Heart left ventricle (tissue), 16 donors: ENCODE measurements at regions not wholly inside any gene's neighbourhood (a gene's known extent, or its start where the extent isn't known, plus 50 kb on each side); places are given as distances from the start of the nearest gene placed in this dataset.

Experiments
- ATAC-seq, 4 donors: fragments of 200-7000 bp; cut with Tn5 transposase; one replicate each; pipeline ENCODE4 v1.9.1; 2020 to 2022; ENCODE audit warnings: moderate library complexity in 4 of 4, mild to moderate bottlenecking in 3 of 4, moderate number of reproducible peaks in 1 of 4
- DNase-seq, 5 donors: peaks; one replicate each; pipeline ENCODE4 v3.0.0-alpha.2; 2020
- H3K27ac ChIP-seq, 12 donors: fragments of 200-600 bp; sonication (generic) in 4 of 12; one replicate each; pipeline versions ENCODE4 v1.5.0 to v1.8.0; 2016 to 2022; ENCODE audit warnings: mild to moderate bottlenecking in 2 of 12
- H3K27me3 ChIP-seq, 9 donors: fragments of 200-600 bp; sonication (generic) in 2 of 9; one replicate each; pipeline versions ENCODE4 v1.5.1 to v1.8.0; 2016 to 2022; ENCODE audit warnings: mild to moderate bottlenecking in 3 of 9
- H3K36me3 ChIP-seq, 9 donors: fragments of 200-600 bp; sonication (generic) in 2 of 9; one replicate each; pipeline versions ENCODE4 v1.5.0 to v1.8.0; 2018 to 2022; ENCODE audit warnings: mild to moderate bottlenecking in 2 of 9
- H3K4me1 ChIP-seq, 12 donors: fragments of 200-600 bp; sonication (generic) in 4 of 12; one replicate each; pipeline versions ENCODE4 v1.5.0 to v1.8.0; 2016 to 2022; ENCODE audit warnings: mild to moderate bottlenecking in 3 of 12
- H3K4me3 ChIP-seq, 12 donors: fragments of 200-600 bp; sonication (generic) in 4 of 12; one replicate each; pipeline versions ENCODE4 v1.5.0 to v1.8.0; 2017 to 2022; ENCODE audit warnings: mild to moderate bottlenecking in 9 of 12, moderate library complexity in 4 of 12
- H3K9me3 ChIP-seq, 12 donors: fragments of 200-600 bp; sonication (generic) in 4 of 12; one replicate each; pipeline versions ENCODE4 v1.5.0 to v1.8.0; 2016 to 2022; ENCODE audit warnings: mild to moderate bottlenecking in 1 of 12
- CTCF ChIP-seq, 12 donors: fragments of 200-600 bp; sonication (generic) in 4 of 12; IDR thresholded peaks; one replicate each; pipeline versions ENCODE4 v1.5.0 to v1.8.0; 2018 to 2022; ENCODE audit warnings: antibody characterized with exemption in 12 of 12, mild to moderate bottlenecking in 5 of 12
- POLR2A ChIP-seq, 2 donors: fragments of 450-650 bp; IDR thresholded peaks; one replicate each; pipeline ENCODE4 v1.6.1; 2017; ENCODE audit warnings: antibody characterized with exemption in 2 of 2, mild to moderate bottlenecking in 2 of 2, moderate library complexity in 2 of 2
- WGBS, 4 donors: extraction: QIAGEN DNeasy Blood & Tissue Kit in 2 of 4; methylation state at CpG; one replicate each; pipeline versions ENCODE4 v1.1.5 to v1.1.7; 2013 to 2018; 5-methylcytosine and 5-hydroxymethylcytosine counted together
- intact Hi-C, 10 donors: fragments of 100-400 bp; cut with DNase I; formaldehyde crosslinking; loops; one replicate each; pipeline versions ENCODE4 v1.11.1 to v1.14.2; 2022
- donor health status: ischemic (EF 13 %, LVEDD 7.1; RV severe dilation, severe dysfunction).
- donor health status: healthy with polysubstance abuse.
- donor health status: DM: no; HTN: yes; CAD: no.
- donor health status: DM: no; HTN: no; CAD: no.
- donor health status: ischemic (EF 25% LVEDD 6.9; RV normal size, moderate dysfunction).
- donor health status: ischemic (EF 25% LVEDD 5.7; RV mildly dilated, moderate dysfunction).
- donor health status: healthy.
- donor health status: DM: yes; HTN: yes; CAD: no.
- donor health status: ischemic (EF 35%, LVEDD 5.7; RV mildly dilated, moderate dysfunction).
- donor health status: nonischemic (EF 11% LVEDD 7.7; RV severe dilation, severe dysfunction).
- donor health status: DM: yes; HTN: yes; CAD: no.
- donor health status: PGD.
- donor health status: ischemic (EF 29% LVEDD 5.4; RV normal size, mild dysfunction).
- donor health status: nonischemic (EF 23%, LVEDD 6.1; RV moderate dilation, normal function).

- 54 to 67% (median 61%) methylated on average over 5 of the region's 5 CpGs for WGBS, 4 donors
- Histone ChIP-seq H3K27me3 (no peaks in the 10 kb centered on the region), H3K9me3 (no peaks in the 10 kb centered on the region), H3K36me3 (no peaks in the 10 kb centered on the region), H3K4me1 (no peaks in the 10 kb centered on the region), H3K4me3 (no peak overlapping the region), H3K27ac (no peak overlapping the region)
- intact Hi-C loops = no loop called here
- no peak for TF ChIP-seq POLR2A (IDR thresholded peaks at IDR 0.05)
- no peak for TF ChIP-seq CTCF (IDR thresholded peaks at IDR 0.05)
- no peak for ATAC-seq
- DNase-seq = no peak
Measured at GRCh38 chr7:81562581-81562980, 207.3 kb downstream of the HGF start.

- H3K36me3 ChIP-seq = no peaks in the 10 kb centered on the region
- intact Hi-C loops = no loop called here
- H3K27ac ChIP-seq = no peak overlapping the region
- 89 to 92% (median 90%) methylated on average over 5 of the region's 5 CpGs for WGBS, 4 donors
- ATAC-seq = no peak
- no peaks in the 10 kb centered on the region for H3K4me1 ChIP-seq
- H3K9me3 ChIP-seq = no peaks in the 10 kb centered on the region
- TF ChIP-seq CTCF (IDR thresholded peaks at IDR 0.05) = no peak
- no peak for TF ChIP-seq POLR2A (IDR thresholded peaks at IDR 0.05)
- H3K27me3 ChIP-seq = no peaks in the 10 kb centered on the region
- no peak for DNase-seq
- H3K4me3 ChIP-seq = no peak overlapping the region
Measured at GRCh38 chr7:81560708-81561107, 209.1 kb downstream of the HGF start.

- H3K27me3 ChIP-seq = no peaks in the 10 kb centered on the region
- H3K36me3 ChIP-seq = no peaks in the 10 kb centered on the region
- 92 to 95% (median 93%) methylated on average over 8 of the region's 8 CpGs for WGBS, 4 donors
- ATAC-seq (no peak), DNase-seq (no peak)
- TF ChIP-seq CTCF (IDR thresholded peaks at IDR 0.05) (no peak), POLR2A (IDR thresholded peaks at IDR 0.05) (no peak)
- H3K4me3 ChIP-seq = no peak overlapping the region
- H3K4me1 ChIP-seq = no peaks in the 10 kb centered on the region
- H3K27ac ChIP-seq = no peak overlapping the region
- intact Hi-C loops = loop anchor here in 1 of 10 donors (10.0 kb wide), 1 partner anchor 2005 kb away; no protein-coding TSS in a partner anchor
- H3K9me3 ChIP-seq = peaks cover 0 to 6% (median 0%) of the 10 kb centered on the region in 12 donors
Measured at GRCh38 chr7:81549484-81550016, 220.3 kb downstream of the HGF start.

- Histone ChIP-seq H3K27me3 (no peaks in the 10 kb centered on the region), H3K4me3 (no peak overlapping the region), H3K36me3 (no peaks in the 10 kb centered on the region), H3K4me1 (no peaks in the 10 kb centered on the region), H3K27ac (no peak overlapping the region), H3K9me3 (no peaks in the 10 kb centered on the region)
- intact Hi-C loops = no loop called here
- TF ChIP-seq POLR2A (IDR thresholded peaks at IDR 0.05) (no peak), CTCF (IDR thresholded peaks at IDR 0.05) (no peak)
- DNase-seq = no peak
- WGBS, 4 donors = 74 to 92% (median 84%) methylated on average over 1 of the region's 1 CpG
- ATAC-seq = no peak
Measured at GRCh38 chr7:81534996-81535395, 234.9 kb downstream of the HGF start.
